Rectal smooth muscle tissue (tissue), 1 donor: ENCODE measurements at regions not wholly inside any gene's neighbourhood (a gene's known extent, or its start where the extent isn't known, plus 50 kb on each side); places are given as distances from the start of the nearest gene placed in this dataset.
"Not testable (repeated sequence)": the region's sequence is repeated elsewhere in the genome, so short reads cannot be mapped to it uniquely, and the experiment has no call there.

ENCODE experiments used
- H3K27ac ChIP-seq: one replicate; pipeline ENCODE4 v1.7.0; 2013; ENCODE audit warnings: low read depth, low read length, inconsistent platforms
- H3K27me3 ChIP-seq: one replicate; pipeline ENCODE4 v1.7.0; 2013; ENCODE audit warnings: low read length; ENCODE audit not compliant: control insufficient read depth, insufficient read depth
- H3K36me3 ChIP-seq: one replicate; pipeline ENCODE4 v1.7.0; 2013; ENCODE audit warnings: low read length; ENCODE audit not compliant: control insufficient read depth, insufficient read depth
- H3K4me1 ChIP-seq: one replicate; pipeline ENCODE4 v1.7.0; 2013; ENCODE audit warnings: low read length; ENCODE audit not compliant: control insufficient read depth, insufficient read depth
- H3K4me3 ChIP-seq: one replicate; pipeline ENCODE4 v1.7.0; 2013; ENCODE audit warnings: low read length
- H3K9ac ChIP-seq: one replicate; pipeline ENCODE4 v1.7.0; 2013; ENCODE audit warnings: low read length

- Histone ChIP-seq H3K27me3 (no peaks in the 10 kb centered on the region), H3K36me3 (no peaks in the 10 kb centered on the region), H3K9ac (no peak overlapping the region), H3K4me3 (no peak overlapping the region), H3K4me1 (no peaks in the 10 kb centered on the region), H3K27ac (no peak overlapping the region)
Observed at GRCh38 chr4:31417040-31417439, 696.9 kb downstream of the PCDH7 start.

- Histone ChIP-seq H3K4me1 (no peaks in the 10 kb centered on the region), H3K4me3 (no peak overlapping the region), H3K27me3 (no peaks in the 10 kb centered on the region), H3K27ac (no peak overlapping the region), H3K36me3 (no peaks in the 10 kb centered on the region), H3K9ac (no peak overlapping the region)
Observed at GRCh38 chr4:31422006-31422405, 701.8 kb downstream of the PCDH7 start.

GRCh38 chr4:31427691-31428090 is 707.5 kb downstream of the PCDH7 start:
- Histone ChIP-seq H3K27ac (no peak overlapping the region), H3K4me1 (no peaks in the 10 kb centered on the region), H3K4me3 (no peak overlapping the region), H3K36me3 (no peaks in the 10 kb centered on the region), H3K9ac (no peak overlapping the region), H3K27me3 (no peaks in the 10 kb centered on the region)

- Histone ChIP-seq H3K27ac (no peak overlapping the region), H3K36me3 (no peaks in the 10 kb centered on the region), H3K4me1 (no peaks in the 10 kb centered on the region), H3K4me3 (no peak overlapping the region), H3K27me3 (no peaks in the 10 kb centered on the region), H3K9ac (no peak overlapping the region)
Observed at GRCh38 chr4:31442236-31442635, 722.1 kb downstream of the PCDH7 start.

GRCh38 chr4:31445526-31445925 is 725.4 kb downstream of the PCDH7 start:
- Histone ChIP-seq H3K27ac (no peak overlapping the region), H3K36me3 (no peaks in the 10 kb centered on the region), H3K9ac (no peak overlapping the region), H3K27me3 (no peaks in the 10 kb centered on the region), H3K4me1 (no peaks in the 10 kb centered on the region), H3K4me3 (no peak overlapping the region)

GRCh38 chr4:31455612-31456011 is 735.4 kb downstream of the PCDH7 start:
- no peak overlapping the region for H3K27ac ChIP-seq
- no peaks in the 10 kb centered on the region for H3K36me3 ChIP-seq
- no peaks in the 10 kb centered on the region for H3K27me3 ChIP-seq
- no peaks in the 10 kb centered on the region for H3K4me1 ChIP-seq
- H3K4me3 ChIP-seq: no peak overlapping the region
- no peak overlapping the region for H3K9ac ChIP-seq

- Histone ChIP-seq H3K27ac (no peak overlapping the region), H3K9ac (no peak overlapping the region), H3K4me3 (no peak overlapping the region), H3K27me3 (no peaks in the 10 kb centered on the region), H3K4me1 (no peaks in the 10 kb centered on the region), H3K36me3 (no peaks in the 10 kb centered on the region)
Observed at GRCh38 chr4:31458813-31459212, 738.6 kb downstream of the PCDH7 start.

- H3K27me3 ChIP-seq: no peaks in the 10 kb centered on the region
- no peak overlapping the region for H3K9ac ChIP-seq
- H3K27ac ChIP-seq: no peak overlapping the region
Observed at GRCh38 chr4:31461421-31461820, 741.3 kb downstream of the PCDH7 start.

GRCh38 chr4:31467781-31468180 is 747.6 kb downstream of the PCDH7 start:
- no peaks in the 10 kb centered on the region for H3K4me1 ChIP-seq
- no peak overlapping the region for H3K9ac ChIP-seq
- H3K27ac ChIP-seq: no peak overlapping the region
- no peaks in the 10 kb centered on the region for H3K27me3 ChIP-seq
- no peak overlapping the region for H3K4me3 ChIP-seq
- no peaks in the 10 kb centered on the region for H3K36me3 ChIP-seq

More at GRCh38 chr4:31461421-31461820, 741.3 kb downstream of the PCDH7 start:
- Histone ChIP-seq H3K4me1 (no peaks in the 10 kb centered on the region), H3K36me3 (no peaks in the 10 kb centered on the region), H3K4me3 (no peak overlapping the region)

GRCh38 chr4:31474221-31474620 is 754.1 kb downstream of the PCDH7 start:
- Histone ChIP-seq H3K4me3 (no peak overlapping the region), H3K9ac (no peak overlapping the region), H3K36me3 (no peaks in the 10 kb centered on the region), H3K27ac (no peak overlapping the region), H3K4me1 (no peaks in the 10 kb centered on the region), H3K27me3 (no peaks in the 10 kb centered on the region)

- no peaks in the 10 kb centered on the region for H3K27me3 ChIP-seq
- no peak overlapping the region for H3K4me3 ChIP-seq
- no peak overlapping the region for H3K9ac ChIP-seq
- no peaks in the 10 kb centered on the region for H3K4me1 ChIP-seq
- no peaks in the 10 kb centered on the region for H3K36me3 ChIP-seq
- no peak overlapping the region for H3K27ac ChIP-seq
Observed at GRCh38 chr4:31482691-31483090, 762.5 kb downstream of the PCDH7 start.

- not testable (repeated sequence) for H3K9ac ChIP-seq, H3K36me3 ChIP-seq, H3K4me1 ChIP-seq, H3K27ac ChIP-seq, H3K4me3 ChIP-seq, H3K27me3 ChIP-seq
Observed at GRCh38 chr4:31499216-31499615, 779.0 kb downstream of the PCDH7 start.

- H3K36me3 ChIP-seq: no peaks in the 10 kb centered on the region
- no peak overlapping the region for H3K4me3 ChIP-seq
- H3K27me3 ChIP-seq: no peaks in the 10 kb centered on the region
- H3K4me1 ChIP-seq: no peaks in the 10 kb centered on the region
- no peak overlapping the region for H3K27ac ChIP-seq
- H3K9ac ChIP-seq: no peak overlapping the region
Observed at GRCh38 chr4:31516520-31516919, 796.4 kb downstream of the PCDH7 start.
